GM12873 (cell line): ENCODE measurements at regions not wholly inside any gene's neighbourhood (a gene's known extent, or its start where the extent isn't known, plus 50 kb on each side); places are given as distances from the start of the nearest gene placed in this dataset.

ENCODE experiments used
- CTCF ChIP-seq: IDR thresholded peaks from 2 replicates; pipeline ENCODE4 v1.5.1; 2012; ENCODE audit warnings: low read depth, mild to moderate bottlenecking, moderate library complexity, low read length, control low read depth; ENCODE audit not compliant: insufficient read depth; ENCODE audit errors: missing control alignments

GRCh38 chrX:131853440-131853839, 169.7 kb upstream of the STK26 start:
- no peak for TF ChIP-seq CTCF

- TF ChIP-seq CTCF: no peak
Measured at GRCh38 chrX:131854581-131854980, 168.5 kb upstream of the STK26 start.

GRCh38 chrX:131861088-131861787, 161.9 kb upstream of the STK26 start:
- no peak for TF ChIP-seq CTCF

- no peak for TF ChIP-seq CTCF
Measured at GRCh38 chrX:131862321-131862720, 160.8 kb upstream of the STK26 start.

- TF ChIP-seq CTCF: no peak
Measured at GRCh38 chrX:131869182-131869581, 153.9 kb upstream of the STK26 start.

- TF ChIP-seq CTCF: no peak
Measured at GRCh38 chrX:131874300-131874699, 148.8 kb upstream of the STK26 start.

- no peak for TF ChIP-seq CTCF
Measured at GRCh38 chrX:131881194-131881593, 141.9 kb upstream of the STK26 start.
